Astrocyte (in vitro differentiated cells and primary cell): ENCODE measurements at regions not wholly inside any gene's neighbourhood (a gene's known extent, or its start where the extent isn't known, plus 50 kb on each side); places are given as distances from the start of the nearest gene placed in this dataset.

Experiments used
- DNase-seq: peaks from one replicate; pipeline ENCODE4 v3.0.0-alpha.2; 2010; ENCODE audit warnings: low read depth
- FAIRE-seq: peaks from 2 replicates; lab custom pipeline; 2011; peaks lifted over from hg19 to GRCh38; lab: Jason Lieb, UNC
- H2AFZ ChIP-seq: 2 replicates; pipeline ENCODE4 v1.6.0; 2012; ENCODE audit warnings: low read depth, low read length, inconsistent platforms
- H3K27ac ChIP-seq: 2 replicates; pipeline ENCODE4 v1.5.1; 2011; ENCODE audit warnings: low read depth, low read length, inconsistent platforms
- H3K27me3 ChIP-seq: 2 replicates; pipeline ENCODE4 v1.6.0; 2011; ENCODE audit warnings: low read length, inconsistent platforms; ENCODE audit not compliant: insufficient read depth
- H3K36me3 ChIP-seq: 2 replicates; pipeline ENCODE4 v1.5.1; 2011; ENCODE audit warnings: low read length, inconsistent platforms; ENCODE audit not compliant: insufficient read depth
- H3K4me1 ChIP-seq: 2 replicates; pipeline ENCODE4 v1.5.1; 2011; ENCODE audit warnings: low read length, inconsistent platforms; ENCODE audit not compliant: insufficient read depth
- H3K4me2 ChIP-seq: 2 replicates; pipeline ENCODE4 v1.6.0; 2012; ENCODE audit warnings: low read length, inconsistent platforms
- H3K4me3 ChIP-seq: 2 replicates; pipeline ENCODE4 v1.5.1; 2011; ENCODE audit warnings: low read depth, mild to moderate bottlenecking, low read length, inconsistent platforms; ENCODE audit not compliant: insufficient read depth
- H3K79me2 ChIP-seq: 2 replicates; pipeline ENCODE4 v1.6.0; 2012; ENCODE audit warnings: mild to moderate bottlenecking, low read length, inconsistent platforms; ENCODE audit not compliant: insufficient read depth
- H3K9ac ChIP-seq: 2 replicates; pipeline ENCODE4 v1.6.0; 2012; ENCODE audit warnings: mild to moderate bottlenecking, low read length, inconsistent platforms
- H3K9me3 ChIP-seq: 2 replicates; pipeline ENCODE4 v1.5.1; 2012; ENCODE audit warnings: low read depth, mild to moderate bottlenecking, low read length, inconsistent platforms; ENCODE audit not compliant: insufficient read depth
- H4K20me1 ChIP-seq: 2 replicates; pipeline ENCODE4 v1.6.0; 2012; ENCODE audit warnings: low read length, inconsistent platforms; ENCODE audit not compliant: insufficient read depth
- H3K27ac Mint-ChIP-seq: one replicate; pipeline ENCODE4 v1.8.0; 2021; ENCODE audit warnings: mild to moderate bottlenecking, mixed read lengths; ENCODE audit not compliant: unreplicated experiment
- H3K27me3 Mint-ChIP-seq: one replicate; pipeline ENCODE4 v1.8.0; 2021; ENCODE audit warnings: low read depth, mixed read lengths; ENCODE audit not compliant: unreplicated experiment
- H3K36me3 Mint-ChIP-seq: one replicate; pipeline ENCODE4 v1.8.0; 2021; ENCODE audit warnings: low read depth, mixed read lengths; ENCODE audit not compliant: unreplicated experiment
- H3K4me1 Mint-ChIP-seq: one replicate; pipeline ENCODE4 v1.8.0; 2021; ENCODE audit warnings: low read depth, mixed read lengths; ENCODE audit not compliant: unreplicated experiment
- H3K4me3 Mint-ChIP-seq: one replicate; pipeline ENCODE4 v1.8.0; 2021; ENCODE audit warnings: mild to moderate bottlenecking, moderate library complexity, mixed read lengths; ENCODE audit not compliant: unreplicated experiment
- H3K9me3 Mint-ChIP-seq: one replicate; pipeline ENCODE4 v1.8.0; 2021; ENCODE audit warnings: mild to moderate bottlenecking, mixed read lengths; ENCODE audit not compliant: unreplicated experiment
- EZH2 ChIP-seq: IDR thresholded peaks from 2 replicates; pipeline ENCODE4 v1.6.1; 2012; ENCODE audit warnings: mild to moderate bottlenecking, low read length, inconsistent platforms; ENCODE audit not compliant: insufficient read depth
- TF ChIP-seq, protein P1 (sequence below): IDR thresholded peaks from 2 replicates; pipeline ENCODE4 v1.5.1; 2011; ENCODE audit warnings: low read depth, mild to moderate bottlenecking, inconsistent platforms, low read length, moderate library complexity; ENCODE audit not compliant: insufficient read depth

- H3K27me3 ChIP-seq: no peaks in the 10 kb centered on the region
- Mint-ChIP-seq H3K4me1 (no peaks in the 10 kb centered on the region), H3K9me3 (no peaks in the 10 kb centered on the region), H3K27me3 (no peaks in the 10 kb centered on the region), H3K36me3 (no peaks in the 10 kb centered on the region), H3K27ac (no peak overlapping the region), H3K4me3 (no peak overlapping the region)
- no peaks in the 10 kb centered on the region for H3K9me3 ChIP-seq
- FAIRE-seq: no peak
- no peak overlapping the region for H3K27ac ChIP-seq
- H3K4me2 ChIP-seq: no peak overlapping the region
- no peak overlapping the region for H2AFZ ChIP-seq
- no peak overlapping the region for H3K4me3 ChIP-seq
- no peaks in the 10 kb centered on the region for H3K4me1 ChIP-seq
- H3K36me3 ChIP-seq: no peaks in the 10 kb centered on the region
- H3K79me2 ChIP-seq: no peaks in the 10 kb centered on the region
- DNase-seq: no peak
- no peaks in the 10 kb centered on the region for H4K20me1 ChIP-seq
- TF ChIP-seq, protein P1, sequence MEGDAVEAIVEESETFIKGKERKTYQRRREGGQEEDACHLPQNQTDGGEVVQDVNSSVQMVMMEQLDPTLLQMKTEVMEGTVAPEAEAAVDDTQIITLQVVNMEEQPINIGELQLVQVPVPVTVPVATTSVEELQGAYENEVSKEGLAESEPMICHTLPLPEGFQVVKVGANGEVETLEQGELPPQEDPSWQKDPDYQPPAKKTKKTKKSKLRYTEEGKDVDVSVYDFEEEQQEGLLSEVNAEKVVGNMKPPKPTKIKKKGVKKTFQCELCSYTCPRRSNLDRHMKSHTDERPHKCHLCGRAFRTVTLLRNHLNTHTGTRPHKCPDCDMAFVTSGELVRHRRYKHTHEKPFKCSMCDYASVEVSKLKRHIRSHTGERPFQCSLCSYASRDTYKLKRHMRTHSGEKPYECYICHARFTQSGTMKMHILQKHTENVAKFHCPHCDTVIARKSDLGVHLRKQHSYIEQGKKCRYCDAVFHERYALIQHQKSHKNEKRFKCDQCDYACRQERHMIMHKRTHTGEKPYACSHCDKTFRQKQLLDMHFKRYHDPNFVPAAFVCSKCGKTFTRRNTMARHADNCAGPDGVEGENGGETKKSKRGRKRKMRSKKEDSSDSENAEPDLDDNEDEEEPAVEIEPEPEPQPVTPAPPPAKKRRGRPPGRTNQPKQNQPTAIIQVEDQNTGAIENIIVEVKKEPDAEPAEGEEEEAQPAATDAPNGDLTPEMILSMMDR: no peak
- TF ChIP-seq EZH2: no peak
- no peak overlapping the region for H3K9ac ChIP-seq
Measured at GRCh38 chr12:75798136-75798926, 233.2 kb downstream of the PHLDA1 start.

DNA sequence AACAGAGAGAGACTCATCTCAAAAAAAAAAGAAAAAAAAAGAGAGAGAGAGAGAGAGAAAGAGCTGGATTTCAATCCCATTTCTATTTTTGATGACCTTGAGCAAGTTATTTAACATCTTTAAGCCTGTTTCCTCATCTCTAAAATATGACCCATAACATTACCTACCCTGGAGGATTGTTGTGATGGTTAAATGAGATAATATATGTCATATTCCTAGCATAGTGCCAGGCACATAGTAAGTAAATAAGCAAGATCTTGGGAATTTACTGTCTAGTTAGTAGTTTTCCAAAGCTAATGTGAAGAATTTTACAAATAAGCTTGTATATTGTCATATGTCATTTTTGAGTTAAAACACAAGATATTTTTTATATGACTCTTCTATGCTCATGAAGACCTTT is 236.5 kb downstream of the PHLDA1 start:
- Mint-ChIP-seq H3K27me3 (no peaks in the 10 kb centered on the region), H3K9me3 (no peaks in the 10 kb centered on the region), H3K36me3 (no peaks in the 10 kb centered on the region), H3K27ac (no peak overlapping the region), H3K4me3 (no peak overlapping the region), H3K4me1 (peaks cover 8% of the 10 kb centered on the region)
- no peaks in the 10 kb centered on the region for H3K27me3 ChIP-seq
- DNase-seq: no peak
- H3K27ac ChIP-seq: no peak overlapping the region
- H3K4me3 ChIP-seq: no peak overlapping the region
- no peaks in the 10 kb centered on the region for H4K20me1 ChIP-seq
- no peaks in the 10 kb centered on the region for H3K9me3 ChIP-seq
- no peak overlapping the region for H3K9ac ChIP-seq
- no peak overlapping the region for H2AFZ ChIP-seq
- H3K4me2 ChIP-seq: no peak overlapping the region
- H3K79me2 ChIP-seq: no peaks in the 10 kb centered on the region
- H3K4me1 ChIP-seq: peaks cover 4% of the 10 kb centered on the region
- peak; percentile 49 for FAIRE-seq
- no peaks in the 10 kb centered on the region for H3K36me3 ChIP-seq
- TF ChIP-seq, protein P1: no peak
- TF ChIP-seq EZH2: no peak

GRCh38 chr12:75792687-75793086 is 238.9 kb downstream of the PHLDA1 start:
- Mint-ChIP-seq H3K36me3 (no peaks in the 10 kb centered on the region), H3K4me1 (peaks cover 8% of the 10 kb centered on the region), H3K9me3 (no peaks in the 10 kb centered on the region), H3K27me3 (no peaks in the 10 kb centered on the region), H3K27ac (no peak overlapping the region), H3K4me3 (no peak overlapping the region)
- Histone ChIP-seq H3K9ac (no peak overlapping the region), H3K4me3 (no peak overlapping the region), H3K79me2 (no peaks in the 10 kb centered on the region), H3K27ac (no peak overlapping the region), H2AFZ (no peak overlapping the region), H3K9me3 (no peaks in the 10 kb centered on the region), H3K4me1 (peaks cover 6% of the 10 kb centered on the region), H3K27me3 (no peaks in the 10 kb centered on the region), H4K20me1 (no peaks in the 10 kb centered on the region), H3K4me2 (no peak overlapping the region), H3K36me3 (no peaks in the 10 kb centered on the region)
- DNase-seq (peak; percentile 16), FAIRE-seq (no peak)
- TF ChIP-seq, protein P1: no peak
- TF ChIP-seq EZH2: no peak
